ENCODE measurements at regions not wholly inside any gene's neighbourhood (a gene's known extent, or its start where the extent isn't known, plus 50 kb on each side); places are given as distances from the start of the nearest gene placed in this dataset.

DNA sequence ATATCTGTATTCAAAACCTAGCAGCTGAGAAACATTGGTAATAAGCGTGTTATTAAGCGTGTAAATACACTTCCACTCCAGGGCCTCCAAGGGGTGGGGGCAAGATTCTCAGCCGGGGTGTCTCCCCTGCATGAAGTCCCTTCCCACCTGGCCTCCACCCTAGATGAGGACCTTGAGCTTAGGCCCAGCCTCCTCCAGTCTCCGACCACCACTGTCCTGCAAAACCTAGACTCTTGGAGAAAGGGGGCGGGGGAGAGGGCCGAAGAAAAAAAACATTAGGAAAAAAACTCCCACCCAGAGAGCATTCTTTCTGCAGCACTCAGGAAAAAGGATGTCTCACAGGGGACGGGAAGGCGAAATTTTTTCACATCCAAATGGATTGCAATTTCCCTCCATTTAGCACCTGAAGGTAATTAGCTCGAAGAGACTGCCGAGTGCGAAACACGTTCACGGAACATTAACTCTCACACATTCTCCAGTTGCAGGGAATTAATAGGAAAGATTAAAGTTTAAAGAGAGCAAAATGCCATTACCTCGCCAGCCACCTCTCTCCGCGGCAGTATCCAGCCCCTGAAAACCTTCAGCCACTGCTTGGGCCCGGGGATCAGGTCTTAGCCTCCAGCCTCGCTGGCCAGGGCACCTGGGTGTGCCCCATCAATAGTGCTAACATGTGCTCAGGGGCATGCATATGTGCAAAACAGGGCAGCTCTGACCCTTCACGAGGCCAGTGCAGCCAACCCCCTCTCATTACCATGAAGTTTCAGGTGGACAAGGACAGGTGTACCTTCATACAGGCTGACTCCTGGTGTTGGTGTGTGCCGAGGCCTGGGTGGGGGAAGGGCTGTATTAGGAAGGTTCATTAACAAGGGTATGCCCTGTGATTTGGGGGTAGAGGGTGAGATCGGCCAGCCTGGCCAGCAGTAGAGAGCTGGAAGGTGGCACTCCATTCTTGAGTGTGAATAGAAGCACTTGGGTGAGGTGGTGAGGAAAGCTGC, 77.2 kb downstream of the HIF1AN start:
- no peak for DNase-seq (ENCODE audit: low read depth)

DNA sequence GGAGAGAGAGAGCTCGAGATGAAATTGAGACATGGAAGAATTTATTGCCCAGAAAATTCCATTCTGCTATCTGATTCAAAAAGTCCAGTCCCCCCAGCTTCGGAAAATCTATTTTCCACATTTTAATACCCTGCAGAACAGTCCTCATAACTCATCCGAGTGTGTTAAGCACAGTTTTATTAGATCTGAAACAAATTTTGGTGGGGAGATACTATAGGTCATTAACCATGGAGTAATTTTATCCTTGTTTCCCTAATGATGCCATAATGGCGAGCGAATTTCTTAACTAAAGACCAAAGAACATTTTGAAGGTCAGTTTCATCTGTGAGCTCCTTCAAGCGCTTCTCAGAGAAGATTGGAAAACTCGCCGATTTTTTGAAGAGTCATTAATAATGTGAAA, 78.1 kb downstream of the HIF1AN start:
- DNase-seq (ENCODE audit: low read depth): no peak

GRCh38 chr10:100614429-100615095, 78.8 kb downstream of the HIF1AN start:
- DNase-seq (ENCODE audit: low read depth): no peak

GRCh38 chr10:100615241-100615640, 79.5 kb downstream of the HIF1AN start:
- no peak for DNase-seq (ENCODE audit: low read depth)

- no peak for DNase-seq (ENCODE audit: low read depth)
Measured at GRCh38 chr10:100615908-100616307, 80.2 kb downstream of the HIF1AN start.

- DNase-seq (ENCODE audit: low read depth): no peak
Measured at GRCh38 chr10:100618091-100618615, 82.4 kb downstream of the HIF1AN start.

DNA sequence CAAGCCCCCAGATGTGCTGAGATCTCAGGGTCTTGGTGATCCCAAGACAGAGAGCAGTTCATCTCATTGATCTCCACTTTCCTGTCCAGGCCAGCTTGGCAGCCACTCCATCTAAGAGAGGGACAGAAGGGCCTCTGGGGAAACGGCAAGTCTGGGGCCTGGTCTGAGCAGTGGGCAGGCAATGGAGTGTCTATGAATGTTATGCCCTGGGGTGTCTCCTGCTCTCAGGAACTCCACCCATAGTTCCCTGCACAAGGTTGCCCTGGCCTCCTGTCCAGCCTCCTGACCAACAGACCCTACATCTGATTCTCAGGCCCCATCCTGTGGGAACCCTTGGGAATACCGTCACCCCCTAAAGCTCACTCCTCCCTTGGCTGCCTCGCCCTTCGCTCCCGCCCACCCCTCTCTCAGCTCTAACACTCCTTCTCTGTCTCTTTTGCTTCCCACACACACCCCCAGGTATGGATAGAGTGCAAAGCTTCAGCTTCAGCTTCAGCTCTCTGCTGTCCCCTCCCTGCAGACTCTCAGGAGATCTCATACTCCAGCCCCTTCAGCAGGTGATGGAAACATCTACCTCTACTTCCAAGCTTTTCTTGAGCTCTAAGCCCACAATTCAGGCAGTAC, 83.0 kb downstream of the HIF1AN start:
- DNase-seq (ENCODE audit: low read depth): no peak

GRCh38 chr10:100620087-100620835, 84.5 kb downstream of the HIF1AN start:
- DNase-seq (ENCODE audit: low read depth): no peak

GRCh38 chr10:100621360-100622205, 85.8 kb downstream of the HIF1AN start:
- peak; percentile 21 for DNase-seq (ENCODE audit: low read depth)

DNA sequence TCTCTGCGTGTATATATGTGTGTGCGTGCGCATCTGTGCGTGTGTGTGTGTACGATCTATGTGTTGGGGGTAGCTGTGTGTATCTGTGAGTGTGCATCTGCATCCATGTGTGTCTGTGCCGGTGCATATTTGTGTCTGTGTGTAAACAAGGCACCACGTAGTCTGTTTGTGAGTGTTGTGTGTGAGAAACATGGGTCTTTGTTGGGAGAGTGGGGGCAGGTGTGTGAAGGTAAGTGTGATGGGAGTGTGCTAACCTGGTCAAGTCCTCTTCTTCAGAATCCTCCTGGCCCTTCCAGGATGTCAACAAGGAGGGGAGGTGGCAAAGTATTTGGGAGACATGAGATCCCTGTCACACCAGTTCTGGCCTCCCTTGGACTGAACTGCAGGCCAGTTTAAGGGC, 87.2 kb downstream of the HIF1AN start:
- no peak for DNase-seq (ENCODE audit: low read depth)

GRCh38 chr10:100623521-100624230, 87.9 kb downstream of the HIF1AN start:
- no peak for DNase-seq (ENCODE audit: low read depth)

- no peak for DNase-seq (ENCODE audit: low read depth)
Measured at GRCh38 chr10:100624298-100624697, 88.6 kb downstream of the HIF1AN start.

DNA sequence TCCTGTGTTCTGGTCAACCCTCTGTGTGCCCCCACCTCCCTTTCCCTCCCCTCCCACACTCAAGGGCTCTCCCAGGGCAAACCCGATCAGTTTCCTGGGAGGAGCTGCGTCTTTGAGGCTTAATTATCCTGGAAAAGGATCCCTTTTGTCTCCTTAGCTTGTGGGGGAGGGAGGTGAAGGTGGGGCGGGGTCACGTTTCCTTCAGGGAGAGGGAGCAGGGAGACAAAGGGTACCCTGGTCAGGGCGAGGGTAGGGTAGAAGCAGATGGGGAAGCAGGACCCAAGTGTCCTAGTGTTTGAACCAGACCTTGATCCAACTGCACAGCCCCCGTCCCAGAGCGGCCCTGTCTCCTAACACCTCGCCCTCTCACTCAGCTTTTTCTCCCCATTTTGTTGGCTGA, 90.1 kb downstream of the HIF1AN start:
- DNase-seq (ENCODE audit: low read depth): no peak

DNA sequence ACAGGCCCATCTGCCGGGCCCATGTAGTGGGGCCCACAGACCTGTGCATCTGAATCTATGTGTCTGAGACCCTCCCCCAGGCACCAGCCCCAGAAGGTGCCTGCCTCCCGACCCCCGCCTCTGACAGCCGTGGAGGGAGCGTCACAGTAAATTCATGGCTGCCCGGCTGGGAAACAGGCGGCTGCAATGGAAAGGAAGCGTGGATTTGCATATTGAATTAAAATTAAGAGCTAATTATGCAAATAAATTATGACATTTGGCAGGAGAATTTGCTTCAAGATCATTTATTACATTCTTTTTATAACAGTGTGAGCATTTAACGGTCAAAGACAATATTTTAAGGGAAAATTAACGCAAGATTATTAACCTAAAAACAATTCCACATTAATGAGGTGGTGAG, 92.3 kb downstream of the HIF1AN start:
- DNase-seq (ENCODE audit: low read depth): no peak

GRCh38 chr10:100631192-100631591, 95.4 kb downstream of the HIF1AN start:
- DNase-seq (ENCODE audit: low read depth): no peak

DNA sequence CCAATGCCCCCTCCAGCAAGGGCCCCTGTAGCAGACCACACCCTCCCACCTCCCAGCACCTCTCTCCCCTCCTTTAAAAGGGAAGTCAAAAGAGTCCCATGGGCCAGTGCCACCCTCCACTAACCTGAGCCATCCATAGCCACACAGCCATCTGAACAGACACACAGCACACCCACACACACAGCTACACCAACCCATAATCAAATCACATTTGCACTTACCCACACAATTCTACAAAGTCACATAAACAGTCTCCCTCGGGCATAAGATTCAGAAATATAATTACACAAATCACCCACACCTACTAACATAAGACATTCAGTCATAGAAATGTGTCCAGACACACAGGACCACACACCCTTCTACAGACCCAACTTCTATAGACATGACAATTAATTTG, 96.3 kb downstream of the HIF1AN start:
- DNase-seq (ENCODE audit: low read depth): no peak

- DNase-seq (ENCODE audit: low read depth): no peak
Measured at GRCh38 chr10:100634034-100634433, 98.3 kb downstream of the HIF1AN start.

- no peak for DNase-seq (ENCODE audit: low read depth)
Measured at GRCh38 chr10:100636848-100637553, 101.3 kb downstream of the HIF1AN start.

GRCh38 chr10:100637785-100638184, 102.0 kb downstream of the HIF1AN start:
- no peak for DNase-seq (ENCODE audit: low read depth)

Measured in RPMI7951 (cell line).